OCI-LY7 (cell line): ENCODE measurements at regions not wholly inside any gene's neighbourhood (a gene's known extent, or its start where the extent isn't known, plus 50 kb on each side); places are given as distances from the start of the nearest gene placed in this dataset.

Experiments used
- BruUV-seq: library from RNA; stranded (reverse); fragments of 400-500 nt; replicated peaks from 2 replicates; lab custom pipeline; 2021; lab: Mats Ljungman, UMichigan
- CTCF ChIA-PET: fragments of 300-600 bp; sonication (Branson Sonifier 250); formaldehyde crosslinking; loops from one replicate; lab custom pipeline; 2022; ENCODE audit warnings: antibody characterized with exemption; ENCODE audit not compliant: unreplicated experiment; lab: Charles Lee
- POLR2A ChIA-PET: fragments of 300-600 bp; sonication (Branson Sonifier 250); formaldehyde crosslinking; loops from one replicate; lab custom pipeline; 2022; ENCODE audit warnings: antibody characterized with exemption; lab: Charles Lee
- DNase-seq: peaks from one replicate; pipeline ENCODE4 v3.0.0-alpha.2; 2015; ENCODE audit warnings: low spot score
- H2AFZ ChIP-seq: fragments of 200-600 bp; sonication (generic), shearing (Covaris generic); 2 replicates; pipeline ENCODE4 v1.6.1; 2014; ENCODE audit warnings: mild to moderate bottlenecking, antibody characterized with exemption, low read length, moderate library complexity
- H3K27ac ChIP-seq: fragments of 200-600 bp; sonication (generic); 2 replicates; pipeline ENCODE4 v1.5.1; 2014; ENCODE audit warnings: mixed run types, low read depth, mild to moderate bottlenecking, moderate library complexity, low read length, inconsistent platforms; ENCODE audit not compliant: poor library complexity, severe bottlenecking
- H3K36me3 ChIP-seq: fragments of 200-600 bp; sonication (generic); 2 replicates; pipeline ENCODE4 v1.6.1; 2014; ENCODE audit warnings: mild to moderate bottlenecking, antibody characterized with exemption, low read length, moderate library complexity, mixed read lengths; ENCODE audit not compliant: insufficient read depth
- H3K4me1 ChIP-seq: fragments of 200-600 bp; sonication (generic); 2 replicates; pipeline ENCODE4 v1.5.1; 2014; ENCODE audit warnings: mild to moderate bottlenecking, low read length; ENCODE audit not compliant: insufficient read depth, poor library complexity, severe bottlenecking
- H3K4me2 ChIP-seq: fragments of 200-600 bp; sonication (generic); 2 replicates; pipeline ENCODE4 v1.6.1; 2014; ENCODE audit warnings: mild to moderate bottlenecking, low read length
- H3K4me3 ChIP-seq: fragments of 200-600 bp; sonication (generic); 2 replicates; pipeline ENCODE4 v1.5.1; 2014; ENCODE audit warnings: mild to moderate bottlenecking, low read depth, low read length; ENCODE audit not compliant: poor library complexity, severe bottlenecking
- H3K79me2 ChIP-seq: fragments of 200-600 bp; sonication (generic); 2 replicates; pipeline ENCODE4 v1.6.1; 2016; ENCODE audit warnings: low read depth, mild to moderate bottlenecking, low read length, moderate library complexity, mixed read lengths; ENCODE audit not compliant: insufficient read depth
- H3K9me2 ChIP-seq: fragments of 200-600 bp; sonication (generic); 2 replicates; pipeline ENCODE4 v1.6.1; 2016; ENCODE audit warnings: mild to moderate bottlenecking, low read length, mixed read lengths; ENCODE audit not compliant: insufficient read depth
- H3K9me3 ChIP-seq: fragments of 200-600 bp; sonication (generic); 2 replicates; pipeline ENCODE4 v1.6.1; 2014; ENCODE audit warnings: mild to moderate bottlenecking, mixed run types, low read length, mixed read lengths
- H4K20me1 ChIP-seq: fragments of 200-600 bp; sonication (generic); 2 replicates; pipeline ENCODE4 v1.6.1; 2014; ENCODE audit warnings: mild to moderate bottlenecking, antibody characterized with exemption, low read length, moderate library complexity, mixed read lengths; ENCODE audit not compliant: insufficient read depth
- CTCF ChIP-seq: fragments of 200-600 bp; sonication (generic); conservative IDR thresholded peaks from 2 replicates; pipeline ENCODE4 v1.5.1; 2014; ENCODE audit warnings: mild to moderate bottlenecking, antibody characterized with exemption, low read length, moderate library complexity, mixed read lengths
- EZH2phosphoT487 ChIP-seq: fragments of 200-600 bp; sonication (generic); IDR thresholded peaks from 2 replicates; pipeline ENCODE4 v1.6.1; 2018; ENCODE audit warnings: low read depth, borderline replicate concordance, mild to moderate bottlenecking, mixed run types, antibody characterized with exemption, low read length, moderate library complexity, mixed read lengths
- intact Hi-C: fragments of 100-400 bp; cut with micrococcal nuclease; formaldehyde crosslinking; loops from one replicate; pipeline ENCODE4 v1.10.0; 2022; ENCODE audit not compliant: unreplicated experiment

GRCh38 chr7:22665923-22666322 lies 61.1 kb upstream of the IL6 start:
- no TSS peak for BruUV-seq
- ChIA-PET POLR2A (interaction anchor here (0.6 kb wide), 1 partner anchor 17 kb away, joined by 5 read pairs; no protein-coding TSS in a partner anchor), CTCF (no interaction called here)
- Histone ChIP-seq H3K9me3 (no peaks in the 10 kb centered on the region), H3K9me2 (no peaks in the 10 kb centered on the region), H3K4me1 (no peaks in the 10 kb centered on the region), H3K4me3 (no peak overlapping the region), H3K36me3 (no peaks in the 10 kb centered on the region), H3K79me2 (no peaks in the 10 kb centered on the region), H3K4me2 (no peak overlapping the region), H3K27ac (no peak overlapping the region), H4K20me1 (no peaks in the 10 kb centered on the region), H2AFZ (no peak overlapping the region)
- DNase-seq, result no peak
- TF ChIP-seq CTCF (no peak), EZH2phosphoT487 (no peak)
- intact Hi-C loops, result no loop called here

GRCh38 chr7:22664988-22665798 lies 61.8 kb upstream of the IL6 start:
- CTCF ChIA-PET, result no interaction called here

More at GRCh38 chr7:22664988-22665798, 61.8 kb upstream of the IL6 start:
- Histone ChIP-seq H3K9me2 (no peaks in the 10 kb centered on the region), H3K4me3 (no peak overlapping the region), H3K9me3 (no peaks in the 10 kb centered on the region), H2AFZ (no peak overlapping the region), H4K20me1 (no peaks in the 10 kb centered on the region), H3K79me2 (no peaks in the 10 kb centered on the region), H3K4me1 (no peaks in the 10 kb centered on the region), H3K27ac (no peak overlapping the region), H3K36me3 (no peaks in the 10 kb centered on the region), H3K4me2 (no peak overlapping the region)
- POLR2A ChIA-PET, result interaction anchor here (0.6 kb wide), 1 partner anchor 16 kb away, joined by 5 read pairs; no protein-coding TSS in a partner anchor
- intact Hi-C loops, result loop anchor here (5.0 kb wide), 1 partner anchor 103 kb away; no protein-coding TSS in a partner anchor
- TF ChIP-seq CTCF (no peak), EZH2phosphoT487 (no peak)
- no peak for DNase-seq
- BruUV-seq, result no TSS peak
